Stimulated activated memory B cell treated with anti-CD40 and anti-IgM and Interleukin-4, amounts not matched to agents 10 μg/mL and 1 μg/mL and 100 μg/mL, for 72 hours (primary cell): ENCODE measurements at regions not wholly inside any gene's neighbourhood (a gene's known extent, or its start where the extent isn't known, plus 50 kb on each side); places are given as distances from the start of the nearest gene placed in this dataset.

ENCODE experiments used
- ATAC-seq: fragments of 150-1000 bp; cut with Tn5 transposase; 2 replicates; pipeline ENCODE4 v1.10.0; 2021
- H3K27ac Mint-ChIP-seq: one replicate; pipeline ENCODE4 v1.8.0; 2022; ENCODE audit warnings: mild to moderate bottlenecking, mixed read lengths
- H3K27me3 Mint-ChIP-seq: one replicate; pipeline ENCODE4 v1.8.0; 2022; ENCODE audit warnings: mixed read lengths
- H3K36me3 Mint-ChIP-seq: one replicate; pipeline ENCODE4 v1.8.0; 2022; ENCODE audit warnings: mixed read lengths
- H3K4me1 Mint-ChIP-seq: one replicate; pipeline ENCODE4 v1.8.0; 2022; ENCODE audit warnings: mixed read lengths
- H3K4me3 Mint-ChIP-seq: one replicate; pipeline ENCODE4 v1.8.0; 2022; ENCODE audit warnings: mild to moderate bottlenecking, moderate library complexity, mixed read lengths
- H3K9me3 Mint-ChIP-seq: one replicate; pipeline ENCODE4 v1.8.0; 2022; ENCODE audit warnings: mixed read lengths

DNA sequence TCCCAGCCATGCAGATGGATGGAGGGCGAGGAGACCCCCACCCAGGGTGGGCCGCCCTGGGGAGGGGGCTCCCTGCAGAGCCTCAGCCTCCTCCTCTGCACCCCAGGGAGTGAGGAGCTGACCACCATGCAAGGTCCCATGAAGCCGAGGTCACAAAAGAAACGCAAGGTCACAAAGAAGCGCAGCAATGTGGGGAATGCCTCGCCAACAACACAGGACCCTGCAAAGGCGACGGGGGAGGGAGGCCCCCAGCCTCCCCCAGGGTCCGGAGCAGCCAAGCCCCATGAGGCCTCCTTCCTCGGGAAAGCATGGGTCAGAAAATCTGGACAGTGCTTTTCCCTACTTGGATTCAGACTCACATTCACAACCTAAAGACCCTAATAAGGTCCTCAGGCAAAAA lies 191.5 kb downstream of the BRD1 start:
- H3K4me1 Mint-ChIP-seq = peaks cover 5% of the 10 kb centered on the region
- peaks cover 4% of the 10 kb centered on the region for H3K36me3 Mint-ChIP-seq
- H3K9me3 Mint-ChIP-seq = no peaks in the 10 kb centered on the region
- no peak overlapping the region for H3K27ac Mint-ChIP-seq
- ATAC-seq = no peak
- no peak overlapping the region for H3K4me3 Mint-ChIP-seq
- no peaks in the 10 kb centered on the region for H3K27me3 Mint-ChIP-seq

DNA sequence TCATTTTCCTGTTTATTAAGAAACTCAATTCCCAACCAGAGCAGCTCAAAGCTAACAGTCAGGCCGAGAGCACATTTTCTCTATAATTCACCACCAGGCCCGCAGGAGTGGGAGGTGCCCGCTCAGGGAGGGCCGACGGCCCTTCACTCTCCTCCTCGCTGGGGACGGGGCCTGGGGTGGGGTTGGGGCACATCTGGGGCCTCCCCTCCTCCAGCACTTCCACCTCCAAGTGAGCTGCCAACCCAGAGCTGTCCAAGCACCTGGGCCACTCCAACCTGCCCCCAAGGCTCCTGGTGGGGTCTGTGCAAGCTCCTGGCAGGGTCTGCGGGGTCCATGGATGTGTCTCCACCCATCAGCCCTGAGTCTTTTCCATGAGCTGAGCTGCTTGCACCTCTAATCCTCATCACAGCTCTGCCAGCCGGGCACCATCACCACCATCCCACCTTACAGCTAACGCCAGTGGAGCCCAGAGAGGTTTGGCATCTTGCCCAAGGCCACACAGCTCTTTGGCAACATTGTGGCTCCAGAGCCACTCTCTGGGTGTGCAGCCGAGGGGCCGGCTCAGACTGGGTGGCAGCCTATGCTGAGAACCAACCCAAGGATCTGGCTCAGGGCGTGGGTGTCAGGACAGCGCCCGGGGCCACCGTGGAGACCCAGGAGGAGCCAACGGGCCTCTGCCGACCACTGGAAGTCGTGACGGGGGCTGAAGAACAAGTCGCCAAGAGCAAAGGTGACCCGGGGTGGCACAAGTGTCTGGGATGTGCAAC lies 193.5 kb downstream of the BRD1 start:
- ATAC-seq = no peak
- no peak overlapping the region for H3K4me3 Mint-ChIP-seq
- H3K4me1 Mint-ChIP-seq = peaks cover 2% of the 10 kb centered on the region
- H3K9me3 Mint-ChIP-seq = no peaks in the 10 kb centered on the region
- no peak overlapping the region for H3K27ac Mint-ChIP-seq
- H3K36me3 Mint-ChIP-seq = no peaks in the 10 kb centered on the region
- H3K27me3 Mint-ChIP-seq = no peaks in the 10 kb centered on the region

DNA sequence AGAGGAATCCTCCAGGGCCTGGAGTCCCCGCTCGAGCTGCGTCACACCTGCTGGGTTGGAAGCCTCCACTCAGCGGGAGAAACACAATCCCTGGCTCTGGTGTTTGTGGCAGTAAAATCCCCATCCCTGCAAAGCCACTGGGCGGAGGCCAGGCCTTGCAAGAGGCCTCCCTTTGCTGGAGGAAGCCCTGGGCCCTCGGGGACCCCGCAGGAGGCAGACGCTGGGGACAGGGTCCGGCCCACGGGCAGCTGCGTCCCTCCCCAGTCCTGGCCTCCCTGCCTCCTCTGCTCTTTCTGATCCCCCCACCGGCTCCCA lies 194.7 kb downstream of the BRD1 start:
- no peak for ATAC-seq
- no peaks in the 10 kb centered on the region for H3K36me3 Mint-ChIP-seq
- no peak overlapping the region for H3K4me3 Mint-ChIP-seq
- no peaks in the 10 kb centered on the region for H3K9me3 Mint-ChIP-seq
- peaks cover 13% of the 10 kb centered on the region for H3K4me1 Mint-ChIP-seq
- no peak overlapping the region for H3K27ac Mint-ChIP-seq
- H3K27me3 Mint-ChIP-seq = no peaks in the 10 kb centered on the region

DNA sequence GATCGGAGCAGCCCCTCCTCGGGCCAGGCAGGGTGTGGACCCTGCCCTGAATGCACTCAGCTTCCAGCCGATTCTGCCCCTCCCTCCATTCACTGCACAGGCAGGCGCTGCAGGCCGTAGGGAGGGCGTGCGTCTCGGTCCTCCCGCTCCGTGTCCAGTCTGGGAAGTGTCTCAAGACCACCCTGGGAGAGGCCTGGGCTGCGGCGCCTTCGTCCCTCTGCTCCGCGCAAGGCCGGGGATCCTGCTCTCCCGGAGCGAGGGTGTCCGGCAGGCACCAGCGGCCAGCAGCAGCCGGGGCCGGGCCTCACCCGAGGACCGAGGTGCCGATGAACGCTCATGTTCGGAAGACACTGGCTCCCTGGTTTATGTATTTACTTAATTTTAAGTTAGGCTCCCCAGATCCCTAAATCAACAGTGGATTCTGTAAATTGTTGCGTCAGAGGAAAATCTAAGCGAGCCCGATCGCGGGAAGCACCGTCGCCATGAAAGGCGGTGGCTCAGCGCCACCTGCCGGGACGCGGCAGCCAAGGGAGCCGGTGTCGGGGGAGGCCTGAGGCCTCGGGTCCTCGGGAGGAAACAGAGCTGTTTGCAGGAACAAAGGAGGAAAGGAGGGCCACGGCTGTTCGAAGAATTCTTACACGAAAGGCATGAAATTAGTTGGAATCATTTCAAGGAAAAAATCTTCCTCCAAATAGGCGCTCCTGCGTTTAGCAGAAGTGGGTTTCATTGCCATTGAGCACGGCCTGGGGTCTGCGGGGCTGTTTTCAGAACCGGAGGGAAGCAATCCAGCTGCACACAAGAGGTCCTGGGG lies 195.3 kb downstream of the BRD1 start:
- no peaks in the 10 kb centered on the region for H3K27me3 Mint-ChIP-seq
- no peak for ATAC-seq
- no peak overlapping the region for H3K4me3 Mint-ChIP-seq
- no peak overlapping the region for H3K27ac Mint-ChIP-seq
- H3K4me1 Mint-ChIP-seq = peaks cover 13% of the 10 kb centered on the region
- no peaks in the 10 kb centered on the region for H3K9me3 Mint-ChIP-seq
- no peaks in the 10 kb centered on the region for H3K36me3 Mint-ChIP-seq

DNA sequence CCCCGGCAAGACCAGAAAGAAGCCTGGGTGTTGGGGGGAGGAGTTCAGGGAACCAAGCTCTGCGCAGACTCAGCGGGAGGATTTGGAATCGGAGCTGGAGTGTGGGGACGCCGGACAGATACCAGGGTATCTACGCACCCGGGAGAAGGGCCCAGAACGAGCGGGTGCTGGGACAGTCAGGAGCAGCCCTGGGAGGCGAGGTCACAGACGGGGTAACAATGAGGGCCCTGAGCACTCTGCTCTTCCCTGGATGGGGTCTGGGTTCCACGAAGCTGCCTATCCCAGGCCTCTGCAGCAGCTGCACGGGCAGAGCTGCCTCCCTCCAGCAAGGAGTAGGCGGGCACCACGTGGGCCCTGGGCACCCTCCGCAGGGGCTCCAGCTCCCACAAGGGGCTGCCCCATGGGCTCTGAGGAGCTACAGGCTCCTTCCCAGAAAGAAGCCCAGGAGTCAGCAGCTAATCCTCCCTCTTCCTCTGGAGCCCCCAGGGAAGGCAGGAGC lies 197.2 kb downstream of the BRD1 start:
- H3K9me3 Mint-ChIP-seq = no peaks in the 10 kb centered on the region
- H3K27me3 Mint-ChIP-seq = no peaks in the 10 kb centered on the region
- peaks cover 15% of the 10 kb centered on the region for H3K4me1 Mint-ChIP-seq
- H3K36me3 Mint-ChIP-seq = peaks cover 3% of the 10 kb centered on the region
- H3K4me3 Mint-ChIP-seq = no peak overlapping the region
- H3K27ac Mint-ChIP-seq = no peak overlapping the region
- no peak for ATAC-seq

DNA sequence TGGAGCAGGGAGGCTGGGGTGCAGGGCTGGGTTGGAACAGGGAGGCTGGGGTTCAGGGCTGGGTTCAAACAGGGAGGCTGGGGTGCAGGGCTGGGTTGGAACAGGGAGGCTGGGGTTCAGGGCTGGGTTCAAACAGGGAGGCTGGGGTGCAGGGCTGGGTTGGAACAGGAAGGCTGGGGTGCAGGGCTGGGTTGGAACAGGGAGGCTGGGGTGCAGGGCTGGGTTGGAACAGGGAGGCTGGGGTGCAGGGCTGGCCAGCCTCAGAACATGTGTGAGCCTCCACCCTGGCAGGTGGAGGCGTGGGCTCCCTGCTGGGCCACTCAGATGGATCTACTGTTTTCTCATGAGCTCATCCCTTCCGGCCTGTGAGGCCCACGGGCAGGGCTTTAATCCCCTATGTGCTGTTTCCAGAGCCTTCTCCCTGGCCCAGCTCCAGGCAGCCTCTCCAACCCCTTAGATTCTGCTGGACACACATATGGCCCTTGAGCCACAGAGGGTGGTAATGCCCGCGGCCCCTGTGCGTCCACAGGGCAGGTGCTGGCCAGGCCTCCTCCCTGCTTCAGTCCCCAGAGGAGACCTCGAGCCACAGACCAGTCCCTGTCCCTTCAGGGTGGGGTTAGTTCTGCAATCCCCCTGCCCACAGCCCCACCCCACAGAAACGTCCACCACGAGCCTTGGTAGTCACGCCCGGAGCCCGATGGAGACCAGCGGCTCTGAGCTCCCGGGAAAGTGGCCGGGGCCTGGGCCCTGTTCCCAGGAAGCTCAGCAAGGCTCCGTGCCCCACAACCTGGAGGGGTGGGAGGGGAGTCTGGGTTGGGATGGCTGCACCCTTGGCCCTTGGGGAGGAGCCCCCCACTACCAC lies 197.9 kb downstream of the BRD1 start:
- H3K9me3 Mint-ChIP-seq = no peaks in the 10 kb centered on the region
- no peaks in the 10 kb centered on the region for H3K27me3 Mint-ChIP-seq
- ATAC-seq = no peak
- peaks cover 7% of the 10 kb centered on the region for H3K36me3 Mint-ChIP-seq
- H3K4me1 Mint-ChIP-seq = peaks cover 22% of the 10 kb centered on the region
- no peak overlapping the region for H3K4me3 Mint-ChIP-seq
- no peak overlapping the region for H3K27ac Mint-ChIP-seq

DNA sequence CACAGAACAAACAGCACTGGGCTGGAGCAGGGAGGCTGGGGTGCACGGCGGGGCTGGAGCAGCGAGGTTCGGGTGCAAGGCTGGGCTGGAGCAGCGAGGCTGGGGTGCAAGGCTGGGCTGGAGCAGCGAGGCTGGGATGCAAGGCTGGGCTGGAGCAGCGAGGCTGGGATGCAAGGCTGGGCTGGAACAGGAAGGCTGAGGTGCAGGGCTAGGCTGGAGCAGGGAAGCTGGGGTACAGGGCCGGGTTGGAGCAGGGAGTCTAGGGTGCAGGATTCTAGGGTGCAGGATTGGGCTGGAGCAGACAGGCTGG lies 198.5 kb downstream of the BRD1 start:
- H3K27ac Mint-ChIP-seq = peak overlapping the region; percentile 17
- no peak for ATAC-seq
- H3K36me3 Mint-ChIP-seq = peaks cover 7% of the 10 kb centered on the region
- H3K9me3 Mint-ChIP-seq = no peaks in the 10 kb centered on the region
- no peak overlapping the region for H3K4me3 Mint-ChIP-seq
- no peaks in the 10 kb centered on the region for H3K27me3 Mint-ChIP-seq
- peaks cover 23% of the 10 kb centered on the region for H3K4me1 Mint-ChIP-seq

DNA sequence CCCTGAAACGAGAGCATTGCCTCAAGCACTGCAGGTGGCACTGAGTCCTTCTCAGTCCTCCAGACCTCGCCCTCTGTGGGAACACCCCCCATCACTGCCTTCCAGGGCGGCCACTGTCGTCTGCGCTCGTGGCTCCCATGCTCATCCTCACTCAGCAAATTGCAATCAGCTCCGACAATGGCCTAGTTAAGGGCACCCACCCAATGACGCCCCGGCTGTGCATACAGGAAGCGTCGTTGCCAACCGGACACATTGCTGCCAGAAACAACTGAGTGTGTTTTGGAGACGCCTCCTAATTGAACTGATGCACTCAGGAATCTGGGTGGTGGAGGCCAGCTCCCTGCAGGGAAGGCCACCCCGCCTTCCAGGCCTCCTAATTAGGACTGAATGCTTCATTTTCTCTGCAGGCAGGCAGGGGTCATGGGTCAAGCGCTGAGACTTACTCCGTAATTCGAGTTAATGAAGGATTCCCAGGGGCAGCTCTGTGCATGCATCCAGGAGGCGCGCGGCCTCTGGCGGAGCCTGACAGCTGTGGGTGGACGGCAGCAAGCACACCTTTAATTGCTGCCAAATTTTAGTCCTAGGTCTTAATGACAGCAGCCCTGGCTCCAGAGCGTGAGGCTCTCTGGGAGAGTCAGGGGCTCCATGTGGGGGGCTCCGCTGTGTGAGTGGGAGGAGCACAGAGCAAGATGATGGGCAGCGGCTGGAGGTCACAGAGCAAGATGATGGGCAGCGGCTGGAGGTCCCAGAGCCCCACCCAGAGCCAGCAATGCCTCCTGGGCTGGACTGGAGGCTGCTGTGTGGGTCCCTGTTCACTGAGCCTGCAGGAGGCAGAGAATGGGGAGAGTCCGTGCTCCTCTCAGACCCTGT lies 199.0 kb downstream of the BRD1 start:
- Mint-ChIP-seq H3K27me3 (no peaks in the 10 kb centered on the region), H3K9me3 (no peaks in the 10 kb centered on the region), H3K4me1 (peaks cover 23% of the 10 kb centered on the region), H3K4me3 (no peak overlapping the region), H3K27ac (peak overlapping the region; percentile 17), H3K36me3 (peaks cover 7% of the 10 kb centered on the region)
- ATAC-seq = no peak

DNA sequence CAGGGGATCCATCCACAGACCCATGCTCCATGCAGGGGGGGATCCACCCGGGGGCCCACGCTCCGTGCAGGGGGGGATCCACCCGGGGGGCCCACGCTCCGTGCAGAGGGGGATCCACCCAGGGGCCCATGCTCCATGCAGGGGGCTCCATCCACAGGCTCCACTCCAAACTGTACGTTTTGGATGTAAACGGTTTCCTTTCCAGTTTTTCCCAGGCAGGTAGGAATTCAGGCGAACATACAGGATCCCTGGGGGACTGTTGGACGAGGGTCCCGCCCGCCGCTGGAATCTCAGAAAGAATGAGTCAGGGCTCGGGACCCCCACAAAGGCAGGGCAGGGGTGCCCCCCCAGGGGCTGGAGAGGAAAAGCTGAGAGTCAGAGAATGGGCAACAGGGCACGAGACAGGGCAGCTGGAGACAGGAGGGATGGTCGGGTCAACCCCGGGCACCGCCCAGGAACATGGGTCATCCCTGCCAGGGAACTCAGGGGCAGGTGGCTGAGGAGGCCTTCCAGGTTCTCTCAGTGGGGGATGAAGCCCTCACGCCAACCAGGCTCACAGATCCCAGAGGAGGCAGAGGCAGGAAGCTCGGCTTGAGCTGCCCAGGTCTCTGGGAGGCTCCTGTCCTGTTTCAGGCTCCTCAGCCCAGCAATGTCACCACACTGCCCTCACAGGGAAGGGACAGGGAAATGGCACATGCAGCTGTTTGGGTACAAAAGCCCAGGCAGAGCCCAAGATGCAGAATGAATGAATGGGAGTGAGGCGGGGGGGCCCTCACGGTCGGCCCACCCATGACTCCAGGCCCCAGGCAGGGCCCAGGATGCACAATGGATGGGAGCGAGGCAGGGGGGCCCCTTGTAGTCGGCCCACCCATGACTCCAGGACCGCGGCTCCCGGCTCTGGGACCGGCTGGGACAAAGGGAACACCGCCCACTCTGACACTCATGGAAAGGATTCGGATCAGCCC lies 200.2 kb downstream of the BRD1 start:
- Mint-ChIP-seq H3K4me3 (no peak overlapping the region), H3K4me1 (peaks cover 23% of the 10 kb centered on the region), H3K9me3 (no peaks in the 10 kb centered on the region), H3K27me3 (no peaks in the 10 kb centered on the region), H3K27ac (no peak overlapping the region), H3K36me3 (peaks cover 7% of the 10 kb centered on the region)
- peak; percentile 66 for ATAC-seq

DNA sequence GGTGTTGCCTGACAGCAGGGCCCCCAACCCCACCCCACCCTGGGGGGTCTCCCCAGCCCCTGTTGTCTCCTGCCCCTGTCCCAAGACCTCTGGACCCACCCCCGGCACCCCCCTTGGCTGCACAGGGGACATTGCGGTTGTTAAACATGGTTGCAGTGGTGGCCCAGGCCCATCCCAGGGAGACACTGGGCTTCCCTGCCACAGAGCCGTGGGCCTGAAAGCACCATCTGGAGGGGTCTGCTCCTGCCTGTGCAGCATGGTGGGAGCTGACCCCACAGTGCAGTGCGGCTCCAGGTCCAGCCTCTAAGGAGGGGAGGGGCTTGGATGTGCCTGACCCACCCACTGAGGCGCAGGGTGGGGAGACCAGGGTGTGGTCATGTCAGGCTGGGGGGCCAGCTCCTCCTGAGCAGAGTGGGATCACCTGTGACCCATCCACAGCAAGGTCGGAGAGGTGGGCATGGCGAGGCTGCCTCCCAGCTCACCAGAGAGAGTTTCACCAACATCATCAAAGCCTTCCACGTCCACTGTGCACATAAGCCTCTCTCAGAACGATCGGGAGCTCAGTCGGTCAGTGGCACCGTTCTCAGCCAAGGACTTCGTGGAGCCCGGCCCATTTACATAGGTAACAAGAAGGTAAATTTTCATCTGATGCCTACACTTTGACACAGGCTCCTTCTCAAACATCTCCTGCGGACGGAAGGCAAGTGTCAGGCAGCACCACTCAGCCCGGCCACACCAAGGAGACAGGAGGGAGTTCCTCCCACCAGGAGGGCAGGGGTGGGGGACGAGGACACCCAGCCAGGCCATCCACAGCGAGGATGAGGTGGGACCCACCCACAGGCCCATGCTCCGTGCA lies 201.1 kb downstream of the BRD1 start:
- peaks cover 23% of the 10 kb centered on the region for H3K4me1 Mint-ChIP-seq

DNA sequence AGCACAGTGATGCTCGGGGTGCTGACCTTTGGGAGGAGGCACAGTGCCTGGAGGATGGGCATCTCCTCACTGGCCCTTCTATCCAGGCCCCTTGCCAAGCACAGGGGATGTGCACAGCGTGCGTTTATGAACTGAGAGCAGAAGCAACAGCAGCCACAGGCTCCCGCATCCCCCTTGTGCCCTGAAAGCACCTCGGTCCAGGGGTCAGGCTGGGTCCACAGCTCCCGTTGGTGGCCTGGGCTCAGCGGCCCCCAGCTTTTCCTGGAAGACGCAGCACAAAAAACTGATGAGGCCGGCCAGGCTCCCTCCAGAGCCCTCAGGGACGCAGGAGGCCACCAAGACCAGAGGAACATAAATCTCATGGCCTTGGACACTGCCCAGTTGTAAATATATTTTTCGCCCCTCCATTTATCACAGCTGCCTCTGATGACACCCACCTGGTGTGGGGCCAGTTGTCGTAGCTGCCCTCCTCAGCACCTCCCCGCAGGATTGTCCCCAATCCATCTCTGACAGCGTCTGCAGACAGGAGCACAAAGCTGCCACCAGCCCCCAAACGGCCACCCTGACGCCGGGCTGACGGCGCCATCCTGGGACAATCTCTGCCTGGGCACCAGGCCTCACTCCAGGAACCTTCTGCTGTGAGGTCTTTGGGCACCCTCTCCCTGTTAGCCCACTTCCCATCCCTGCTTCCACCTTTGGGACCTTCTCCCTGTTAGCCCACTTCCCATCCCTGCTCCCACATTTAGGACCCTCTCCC lies 203.1 kb downstream of the BRD1 start:
- peaks cover 16% of the 10 kb centered on the region for H3K36me3 Mint-ChIP-seq
- peaks cover 30% of the 10 kb centered on the region for H3K4me1 Mint-ChIP-seq
- ATAC-seq = no peak

More for the DNA sequence above, 201.1 kb downstream of the BRD1 start:
- ATAC-seq = no peak
- Mint-ChIP-seq H3K27me3 (no peaks in the 10 kb centered on the region), H3K4me3 (no peak overlapping the region), H3K27ac (no peak overlapping the region), H3K9me3 (no peaks in the 10 kb centered on the region), H3K36me3 (peaks cover 7% of the 10 kb centered on the region)

DNA sequence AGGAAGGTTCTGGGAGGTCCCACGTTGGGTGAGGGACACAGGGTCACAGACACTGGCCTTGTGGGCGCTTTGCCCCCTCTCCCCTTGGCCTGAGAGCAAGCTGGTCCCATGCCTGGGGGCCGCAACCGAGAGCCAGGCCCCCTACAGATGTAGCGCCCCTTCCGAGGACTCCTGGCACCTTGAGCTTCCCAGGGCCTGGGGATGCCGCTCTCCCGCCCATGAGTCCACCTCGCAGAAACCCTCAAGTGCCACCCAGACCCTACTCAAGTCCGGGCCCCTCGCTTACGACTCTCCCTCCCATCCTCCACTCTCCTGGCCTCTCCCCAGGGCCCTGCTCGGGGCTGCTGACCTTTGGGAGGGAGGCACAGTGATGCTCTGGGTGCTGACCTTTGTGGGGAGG lies 204.0 kb downstream of the BRD1 start:
- ATAC-seq = no peak
- H3K27me3 Mint-ChIP-seq = no peaks in the 10 kb centered on the region
- H3K4me1 Mint-ChIP-seq = peaks cover 27% of the 10 kb centered on the region
- H3K9me3 Mint-ChIP-seq = no peaks in the 10 kb centered on the region
- H3K36me3 Mint-ChIP-seq = peaks cover 18% of the 10 kb centered on the region
- no peak overlapping the region for H3K4me3 Mint-ChIP-seq
- no peak overlapping the region for H3K27ac Mint-ChIP-seq

More for the DNA sequence above, 203.1 kb downstream of the BRD1 start:
- H3K9me3 Mint-ChIP-seq = no peaks in the 10 kb centered on the region
- H3K4me3 Mint-ChIP-seq = no peak overlapping the region
- H3K27ac Mint-ChIP-seq = no peak overlapping the region
- H3K27me3 Mint-ChIP-seq = no peaks in the 10 kb centered on the region
